WI38 (cell line): ENCODE measurements at regions not wholly inside any gene's neighbourhood (a gene's known extent, or its start where the extent isn't known, plus 50 kb on each side); places are given as distances from the start of the nearest gene placed in this dataset.

Experiments used
- H3K4me3 ChIP-seq: 2 replicates; pipeline ENCODE4 v1.5.1; 2011; ENCODE audit warnings: low read depth, mild to moderate bottlenecking, control low read depth, low read length
- CTCF ChIP-seq: IDR thresholded peaks from 2 replicates; pipeline ENCODE4 v1.5.1; 2012; ENCODE audit warnings: low read depth, mild to moderate bottlenecking, control low read depth, low read length

DNA sequence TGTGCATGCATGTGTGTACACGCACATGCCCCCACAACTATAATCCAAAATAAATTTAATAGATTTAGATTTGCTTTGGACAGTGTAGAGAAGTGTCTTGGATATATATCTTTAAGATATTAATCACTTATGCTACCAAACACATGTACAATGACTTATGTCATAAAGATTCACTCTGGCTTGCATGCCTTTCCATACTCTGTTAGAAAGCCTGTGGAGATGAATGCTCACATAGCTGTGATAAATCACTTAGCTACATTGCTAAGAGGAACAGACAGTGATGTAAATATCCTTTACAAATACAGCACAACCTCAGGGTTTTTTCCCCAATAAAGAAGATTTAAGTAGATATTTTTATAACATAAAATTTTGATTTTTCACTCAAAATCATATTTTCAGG, 2484.8 kb upstream of the PCDH20 start:
- no peak overlapping the region for H3K4me3 ChIP-seq
- no peak for TF ChIP-seq CTCF

DNA sequence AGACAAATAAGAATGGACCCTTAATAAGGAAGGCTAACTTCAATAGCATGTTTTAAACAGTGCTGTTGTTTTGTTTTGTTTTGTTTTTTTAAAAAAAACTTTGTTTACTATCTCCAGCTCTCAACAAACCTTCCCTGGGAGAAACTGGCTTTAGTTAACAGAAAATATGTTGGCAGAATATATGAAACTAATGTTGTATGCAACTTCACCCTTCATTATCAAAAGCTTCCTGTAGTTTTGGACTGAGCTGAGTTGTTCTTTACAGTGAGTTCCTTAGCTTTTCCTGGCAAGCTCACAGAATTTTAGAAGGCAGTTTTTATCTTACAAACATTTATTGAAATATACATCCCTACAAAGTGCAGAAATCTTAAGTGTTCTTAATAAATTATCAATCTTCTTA, 2480.7 kb upstream of the PCDH20 start:
- no peak overlapping the region for H3K4me3 ChIP-seq
- no peak for TF ChIP-seq CTCF

DNA sequence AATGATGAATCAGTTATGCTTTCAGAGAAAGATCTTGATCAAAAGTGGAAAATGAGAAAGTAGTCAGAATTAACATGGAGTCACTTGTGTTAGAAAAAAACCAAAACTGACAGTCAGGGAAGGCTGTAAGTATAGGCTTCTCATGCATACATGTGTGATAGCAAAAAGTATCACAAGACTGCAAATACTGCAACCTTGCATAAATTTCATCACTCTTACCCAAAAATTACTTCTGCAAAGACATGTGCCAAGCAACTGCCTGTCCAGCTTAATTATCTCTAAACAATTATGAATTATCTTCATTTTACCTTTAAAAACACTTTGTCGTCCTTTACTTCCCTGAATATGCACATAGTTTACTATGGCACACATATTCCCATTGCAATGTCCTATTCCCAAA, 2466.4 kb upstream of the PCDH20 start:
- TF ChIP-seq CTCF, result no peak
- no peak overlapping the region for H3K4me3 ChIP-seq

DNA sequence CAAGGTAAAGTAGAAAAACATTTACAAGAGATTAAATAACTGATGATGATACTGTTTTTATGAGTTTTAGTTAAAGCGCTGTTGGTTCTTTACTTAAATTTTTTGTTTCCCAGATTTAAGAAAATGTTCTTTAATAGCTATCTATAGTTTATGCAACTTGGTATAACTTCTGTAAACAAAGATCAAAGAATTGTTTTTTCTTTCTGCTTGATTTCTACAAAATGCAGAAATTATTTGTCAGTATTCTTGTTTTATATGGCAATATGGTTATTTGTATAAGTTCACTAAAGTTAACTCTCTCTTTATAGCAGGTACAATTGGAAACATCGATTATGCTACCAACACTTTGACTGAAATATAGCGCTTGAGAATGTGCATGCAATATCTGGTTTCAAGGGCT, 2465.1 kb upstream of the PCDH20 start:
- no peak overlapping the region for H3K4me3 ChIP-seq
- TF ChIP-seq CTCF, result no peak

DNA sequence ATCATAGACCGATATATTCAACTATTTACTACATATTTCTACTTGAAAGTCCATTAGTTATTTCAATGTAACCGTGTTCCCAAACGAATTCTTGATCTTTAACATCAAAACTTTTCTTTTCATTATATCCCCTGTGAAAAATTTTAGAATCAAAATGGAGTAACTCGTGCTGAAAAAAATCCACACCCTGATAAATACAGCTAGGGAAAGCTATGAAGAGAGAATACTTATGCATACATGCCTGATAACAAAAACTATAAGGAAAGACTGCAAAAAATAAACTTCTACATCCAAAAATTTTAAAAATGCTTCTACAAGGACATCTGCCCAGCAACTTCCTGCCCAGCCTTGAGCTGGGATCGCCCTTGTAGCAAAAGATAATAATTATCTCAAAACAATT, 2458.3 kb upstream of the PCDH20 start:
- TF ChIP-seq CTCF, result no peak
- H3K4me3 ChIP-seq, result no peak overlapping the region

GRCh38 chr13:63864171-63864902, 2448.7 kb upstream of the PCDH20 start:
- no peak for TF ChIP-seq CTCF
- H3K4me3 ChIP-seq, result no peak overlapping the region

DNA sequence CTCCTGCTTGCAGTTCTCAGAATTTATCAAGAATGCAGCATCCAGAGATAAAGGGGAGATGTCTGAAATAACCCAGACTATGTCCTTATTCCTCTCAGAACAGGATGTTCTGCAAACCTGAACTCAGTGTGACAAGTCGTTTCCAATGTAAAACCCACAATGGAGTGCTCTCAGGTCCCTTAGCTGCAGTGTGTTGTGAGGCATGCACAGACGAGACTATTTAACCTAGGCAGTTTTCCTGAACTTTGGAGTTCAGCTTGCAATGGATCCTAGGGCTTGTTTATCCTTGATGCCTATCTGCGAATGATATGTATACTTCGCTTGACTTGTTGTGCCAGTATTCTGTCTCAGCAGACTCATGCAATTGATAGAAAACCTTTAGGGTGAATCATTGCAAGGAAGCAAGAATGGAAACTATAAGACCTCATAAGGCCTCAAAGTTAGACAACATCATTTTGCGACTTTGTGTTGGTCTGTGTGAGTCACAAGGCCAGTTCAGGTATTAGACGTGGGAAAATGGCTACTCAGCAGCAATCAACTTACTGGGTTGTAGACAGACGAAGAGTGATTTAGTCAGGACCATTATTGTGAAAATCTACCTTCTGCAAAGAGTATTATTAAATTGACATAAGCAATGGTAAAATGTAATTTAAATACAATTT, 2439.9 kb upstream of the PCDH20 start:
- TF ChIP-seq CTCF, result no peak
- no peak overlapping the region for H3K4me3 ChIP-seq
